GM21825 (cell line): ENCODE measurements at regions not wholly inside any gene's neighbourhood (a gene's known extent, or its start where the extent isn't known, plus 50 kb on each side); places are given as distances from the start of the nearest gene placed in this dataset.

Experiments used
- ATAC-seq: cut with Tn5 transposase; IDR thresholded peaks from one replicate; pipeline ENCODE4 v1.9.1; 2021; ENCODE audit warnings: mild to moderate bottlenecking, moderate library complexity; ENCODE audit not compliant: unreplicated experiment

DNA sequence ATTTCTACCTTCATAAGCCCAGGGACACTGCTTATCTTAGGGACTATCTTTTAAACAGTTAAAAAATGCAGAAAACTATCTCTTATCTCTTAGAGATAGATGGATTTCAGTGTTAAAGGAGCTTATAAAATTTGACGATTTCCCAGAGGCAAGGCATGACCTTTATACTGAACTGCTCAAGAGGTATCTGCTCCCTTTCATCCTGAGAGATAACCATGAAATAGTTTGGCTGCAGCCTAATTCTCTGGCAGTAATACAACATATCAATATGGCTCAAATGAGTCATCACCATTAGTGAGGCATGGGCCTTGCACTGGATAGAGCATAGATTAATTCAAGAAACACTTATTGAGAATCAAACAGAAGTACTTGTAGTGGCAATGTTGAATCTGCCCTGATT is 348.2 kb upstream of the GRIA3 start:
- no peak for ATAC-seq

DNA sequence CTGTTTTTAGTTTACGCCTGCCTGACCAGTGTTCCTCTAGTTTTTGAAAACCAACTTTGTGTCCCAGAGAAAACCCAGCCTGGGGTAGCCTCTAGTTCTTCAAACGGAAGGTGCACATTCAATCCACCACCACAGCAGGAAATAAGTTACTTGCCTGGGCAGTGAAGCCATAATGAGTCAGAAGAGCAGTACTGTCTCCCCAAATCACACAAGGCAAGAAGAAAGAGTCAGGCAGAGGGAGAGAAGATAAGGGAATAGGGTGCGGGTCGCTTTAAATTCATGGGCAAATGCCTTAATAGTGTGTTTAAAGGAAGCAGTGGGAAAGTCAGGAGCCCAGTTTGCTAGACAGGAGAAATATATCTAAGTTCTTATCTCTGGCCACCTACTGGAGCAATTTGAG is 333.8 kb upstream of the GRIA3 start:
- ATAC-seq = no peak

DNA sequence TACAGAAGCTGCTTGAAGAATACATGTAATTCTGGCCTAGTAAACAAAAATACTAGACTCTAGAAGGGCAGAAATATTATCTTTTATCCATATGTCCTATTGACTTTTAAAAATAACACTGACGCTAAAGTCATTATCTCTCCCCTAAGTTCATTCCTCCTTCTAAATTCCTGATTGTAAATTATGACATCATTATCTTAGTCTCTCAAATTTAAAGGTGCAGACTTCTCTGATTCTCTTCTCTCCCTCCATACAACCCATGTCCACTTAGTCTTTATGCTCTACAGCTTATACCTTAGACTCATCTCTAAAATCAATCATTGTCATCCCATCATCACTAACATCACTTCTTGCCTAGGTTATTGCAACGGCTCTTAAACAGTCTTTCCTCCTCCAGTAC is 327.9 kb upstream of the GRIA3 start:
- no peak for ATAC-seq

DNA sequence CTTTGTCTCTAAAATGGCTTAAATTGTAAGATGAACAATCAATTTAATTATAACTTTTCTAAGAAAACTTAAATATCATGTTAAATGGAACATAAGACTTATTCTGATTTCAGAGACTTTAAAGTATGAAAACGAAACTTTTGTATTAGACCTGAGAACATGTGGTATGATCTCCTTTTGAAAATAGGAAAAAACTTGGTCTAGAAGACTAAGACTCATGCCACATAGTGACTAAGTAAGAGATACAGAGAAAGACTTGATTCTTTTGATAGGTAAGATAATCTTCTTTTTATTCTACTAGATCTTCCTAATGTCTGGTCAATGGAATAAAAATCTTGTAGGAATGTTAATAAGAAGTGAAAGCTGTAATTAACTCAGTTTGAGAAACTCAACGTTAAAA is 326.3 kb upstream of the GRIA3 start:
- no peak for ATAC-seq

DNA sequence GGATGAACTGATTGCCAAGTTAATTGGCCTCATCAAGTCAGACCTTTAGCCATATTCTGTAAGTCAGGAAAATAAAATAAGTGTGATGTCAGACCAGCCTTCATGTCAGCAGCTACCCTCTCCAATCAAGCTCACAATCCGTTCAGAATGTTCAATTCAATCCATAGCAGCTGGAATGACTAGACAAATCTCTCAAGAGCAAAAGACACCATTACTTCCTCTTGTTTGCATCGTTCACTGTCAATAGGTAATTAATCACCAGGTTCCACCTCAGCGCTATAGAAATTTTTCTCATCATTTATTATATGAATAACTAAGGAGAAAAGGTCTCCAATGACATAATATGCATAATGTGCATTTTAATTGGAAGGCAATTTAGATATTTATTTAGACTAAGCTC is 321.0 kb upstream of the GRIA3 start:
- ATAC-seq = no peak

DNA sequence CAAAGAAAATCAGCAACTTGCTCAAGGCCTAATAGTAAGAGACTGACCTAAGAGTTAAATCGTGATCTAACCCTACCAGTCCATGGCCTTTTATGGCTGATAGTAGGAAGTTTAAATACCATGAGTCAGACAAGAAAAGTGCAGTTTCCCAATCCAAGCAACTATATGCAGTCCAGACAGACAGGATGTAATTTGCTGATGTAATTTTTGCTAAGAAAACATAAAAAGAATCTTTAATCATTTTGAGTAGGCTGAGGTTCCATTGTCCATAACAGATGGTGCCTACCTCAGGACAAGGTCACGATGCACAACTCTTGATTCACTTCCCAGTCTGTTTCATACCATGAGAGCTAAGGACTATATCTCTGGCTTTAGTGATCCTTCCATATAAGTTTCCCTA is 317.5 kb upstream of the GRIA3 start:
- ATAC-seq = no peak

DNA sequence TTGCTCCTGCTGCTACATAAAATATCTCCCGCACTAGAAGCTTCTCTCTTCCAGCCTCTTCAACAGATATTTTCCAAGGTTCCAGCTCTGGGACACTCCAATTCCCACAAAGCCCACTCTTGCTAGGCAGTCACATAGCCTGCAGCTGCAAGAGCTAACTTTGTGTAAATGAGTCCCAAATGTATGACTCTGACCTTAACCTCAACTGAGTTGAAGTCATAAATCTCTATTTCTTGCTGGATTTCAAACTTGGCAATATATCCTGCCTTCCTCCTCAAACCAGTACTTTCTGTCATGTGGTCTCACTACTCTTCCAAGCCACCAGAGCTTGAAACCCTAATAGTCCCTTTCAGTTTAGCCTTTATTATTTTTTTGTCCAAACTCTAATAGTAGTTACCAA is 315.4 kb upstream of the GRIA3 start:
- ATAC-seq = no peak

DNA sequence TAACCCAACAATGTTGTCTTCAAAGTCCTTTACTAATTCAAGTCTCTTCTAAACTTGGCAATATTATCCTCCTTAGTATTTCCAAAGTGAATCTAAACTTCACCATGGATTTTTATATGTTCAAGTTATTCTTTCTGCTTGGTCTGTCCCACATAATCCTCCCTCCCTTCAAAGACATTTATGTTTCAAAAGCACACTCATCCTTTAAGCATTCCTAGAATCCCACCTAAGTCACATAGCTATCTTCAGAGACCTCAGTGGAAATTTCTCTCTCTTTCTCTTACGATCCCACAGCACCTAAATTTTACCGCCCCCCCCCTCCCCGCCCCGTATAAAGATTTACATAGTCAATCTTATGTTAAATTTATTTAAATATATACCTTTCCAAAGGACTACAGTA is 314.9 kb upstream of the GRIA3 start:
- ATAC-seq = no peak

DNA sequence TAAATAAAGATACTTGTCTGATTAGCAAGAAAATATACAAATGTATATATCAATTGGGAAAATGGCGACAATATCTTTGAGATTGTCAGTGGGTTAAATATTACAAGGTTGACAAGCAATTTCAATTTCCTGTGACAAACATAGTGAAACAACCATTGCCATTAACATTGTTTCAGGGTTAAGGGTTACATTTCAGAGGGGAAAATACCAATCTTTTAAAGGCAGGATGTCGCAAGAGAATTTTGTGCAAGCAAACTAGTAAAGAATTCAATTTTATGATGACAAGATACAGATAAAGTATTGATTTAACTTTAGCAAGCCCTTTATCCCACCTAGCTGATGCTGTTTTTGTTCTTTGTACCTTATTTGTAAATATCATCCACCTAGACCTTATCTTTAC is 305.8 kb upstream of the GRIA3 start:
- ATAC-seq = no peak

DNA sequence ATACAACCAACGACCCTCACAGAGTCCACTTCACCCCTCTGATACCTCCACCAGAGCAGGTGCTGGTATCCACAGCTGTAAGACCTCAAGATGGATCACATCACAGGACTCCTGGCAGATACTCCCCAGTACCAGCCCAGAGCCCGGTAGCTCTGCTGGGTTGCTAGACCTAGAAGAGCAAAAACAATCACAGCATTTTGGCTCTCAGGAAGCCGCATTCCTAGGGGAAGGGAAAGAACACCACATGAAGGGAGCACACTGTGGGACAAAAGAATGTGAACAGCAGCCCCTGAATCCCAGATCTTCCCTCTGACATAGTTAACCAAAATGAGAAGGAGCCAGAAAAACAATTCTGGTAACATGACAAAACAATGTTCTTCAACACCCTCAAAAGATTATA is 303.1 kb upstream of the GRIA3 start:
- no peak for ATAC-seq

DNA sequence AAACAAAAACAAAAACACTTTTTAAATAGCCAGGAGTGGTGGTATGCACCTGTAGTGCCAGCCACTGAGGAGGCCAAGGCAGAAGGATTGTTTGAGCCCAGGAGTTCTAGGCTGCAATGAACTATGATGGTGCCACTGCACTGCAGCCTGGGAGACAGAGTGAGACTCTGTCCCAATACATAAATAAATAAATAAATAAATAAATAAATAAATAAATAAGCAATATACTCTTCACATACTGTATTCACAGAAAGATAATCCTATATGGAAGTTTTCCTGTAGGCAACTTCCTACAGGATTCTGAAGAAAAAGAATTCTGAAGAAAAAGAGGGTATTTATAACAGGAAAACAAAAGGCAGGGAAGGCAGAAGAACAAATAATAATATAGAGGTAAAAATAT is 293.3 kb upstream of the GRIA3 start:
- ATAC-seq = no peak

DNA sequence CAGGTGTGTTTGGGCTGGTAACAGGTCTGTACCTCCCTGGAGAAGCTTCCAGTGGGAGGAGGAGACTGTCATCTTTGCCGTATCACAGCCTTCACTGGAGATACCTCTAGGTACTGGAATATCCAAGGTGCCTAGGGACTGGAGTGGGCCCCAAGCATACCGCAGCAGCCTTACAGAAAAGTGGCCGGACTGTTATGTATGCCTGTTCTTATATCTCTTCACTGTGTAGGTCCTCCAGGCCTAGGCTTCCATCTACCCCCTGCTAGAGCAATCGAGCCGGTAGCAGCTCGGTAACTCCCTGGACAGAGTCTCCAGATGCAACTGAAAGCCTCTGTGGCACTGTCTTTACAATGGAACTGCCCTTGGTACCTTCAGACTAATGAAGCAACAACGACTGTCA is 277.4 kb upstream of the GRIA3 start:
- no peak for ATAC-seq

DNA sequence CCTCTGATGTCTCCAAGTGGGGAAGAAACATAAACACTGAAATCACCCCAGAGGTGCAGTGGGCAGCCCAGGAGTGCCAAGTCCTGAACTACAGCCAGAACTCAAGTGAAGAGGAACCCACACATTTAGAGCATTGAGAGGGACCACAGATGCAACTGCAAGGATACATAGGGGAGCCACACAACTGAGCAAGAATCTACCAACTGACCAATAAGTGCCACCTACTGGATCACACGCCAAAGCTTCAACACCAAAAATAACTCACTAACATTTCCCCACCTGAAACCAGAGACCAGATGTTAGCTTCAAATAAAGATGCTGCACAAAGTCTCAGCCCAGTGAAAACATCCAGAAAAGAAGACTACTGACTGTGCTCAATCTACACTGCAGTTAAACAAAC is 276.7 kb upstream of the GRIA3 start:
- no peak for ATAC-seq

DNA sequence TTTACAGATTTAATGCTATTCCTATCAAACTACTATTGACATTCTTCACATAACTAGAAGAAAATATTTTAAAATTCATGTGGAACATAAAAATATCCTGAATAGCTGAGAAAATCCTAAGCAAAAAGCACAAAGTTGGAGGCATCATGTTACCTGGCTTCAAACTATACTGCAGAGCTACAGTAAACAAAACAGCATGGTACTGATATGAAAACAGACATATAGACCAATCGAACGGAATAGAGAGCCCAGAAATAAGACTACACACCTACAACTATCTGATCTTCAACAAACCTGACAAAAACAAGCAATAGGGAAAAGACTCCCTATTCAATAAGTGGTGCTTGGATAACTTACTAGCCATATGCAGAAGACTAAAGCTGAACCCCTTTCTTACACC is 273.4 kb upstream of the GRIA3 start:
- no peak for ATAC-seq

DNA sequence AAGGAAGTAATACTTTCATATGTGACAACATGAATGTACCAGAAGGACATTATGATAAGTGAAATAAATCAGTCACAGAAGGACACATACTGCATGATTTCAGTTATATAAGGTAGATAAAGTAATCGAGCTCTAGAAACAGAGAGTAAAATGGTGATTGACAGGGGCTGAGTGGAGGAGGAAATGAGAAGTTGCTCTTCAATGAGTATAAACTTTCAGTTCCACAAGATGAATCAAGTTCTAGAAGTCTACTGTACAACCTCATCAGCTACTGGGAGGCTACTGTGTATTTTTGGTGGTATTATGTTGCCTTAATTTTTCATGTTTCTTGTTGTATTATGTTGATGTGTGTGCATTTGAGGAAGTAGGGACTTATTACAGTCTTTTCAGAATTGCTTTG is 270.9 kb upstream of the GRIA3 start:
- ATAC-seq = no peak

DNA sequence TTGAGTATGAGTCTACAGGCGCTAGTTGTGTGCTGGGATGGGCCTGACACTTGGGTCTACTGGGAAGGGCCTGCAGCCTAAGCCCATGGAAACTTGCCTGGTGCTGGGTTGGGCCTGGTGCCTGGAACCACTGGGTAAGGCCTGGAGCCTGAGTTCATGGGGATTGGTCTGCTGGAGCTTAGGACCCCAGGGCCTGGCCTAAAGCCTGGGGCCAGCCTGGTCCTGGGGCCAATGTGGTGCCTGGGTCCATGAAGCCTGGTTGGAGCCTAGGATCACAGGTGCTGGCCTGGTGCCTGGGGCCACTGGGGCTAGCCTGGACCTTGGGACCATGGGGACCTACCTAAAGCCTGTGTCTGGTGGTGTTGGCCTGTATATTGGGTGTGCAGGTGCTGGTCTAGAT is 270.3 kb upstream of the GRIA3 start:
- ATAC-seq = no peak

DNA sequence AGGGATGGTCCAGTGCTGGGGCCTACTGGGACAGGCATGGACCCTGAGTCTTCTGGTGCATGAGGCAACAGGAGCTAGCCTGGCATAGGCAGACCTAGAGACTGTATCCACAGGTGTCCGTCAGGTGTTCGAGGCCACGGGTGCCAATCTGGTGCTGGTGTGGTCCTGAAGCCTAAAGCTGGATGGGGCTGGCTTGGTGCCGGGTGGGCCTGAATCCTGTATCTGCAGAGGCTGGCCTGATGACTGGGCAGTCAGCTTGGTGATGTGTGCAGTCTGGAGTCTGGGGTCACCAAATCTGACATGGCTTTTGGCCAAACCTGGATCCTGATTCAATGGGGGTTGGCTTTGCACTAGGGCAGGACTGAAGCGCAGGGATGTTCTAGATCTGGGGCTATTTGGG is 269.8 kb upstream of the GRIA3 start:
- ATAC-seq = no peak

DNA sequence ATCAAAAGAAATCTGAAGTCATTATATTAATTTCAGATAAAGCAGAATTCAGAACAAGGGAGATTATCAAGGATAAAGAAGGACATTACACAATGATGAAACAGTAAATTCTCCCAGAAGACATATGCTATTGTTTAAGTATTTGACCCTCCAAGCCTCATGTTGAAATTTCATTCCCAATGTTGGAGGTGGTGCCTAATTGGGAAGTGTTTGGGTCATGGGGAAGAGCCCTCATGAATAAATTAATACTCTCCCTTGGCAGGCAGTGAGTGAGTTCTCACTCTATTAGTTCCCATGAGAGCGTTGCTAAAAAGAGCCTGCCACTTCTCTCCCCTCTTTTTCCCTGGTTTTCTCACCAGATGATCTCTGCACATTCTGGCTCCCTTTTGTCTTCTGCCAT is 249.9 kb upstream of the GRIA3 start:
- no peak for ATAC-seq

DNA sequence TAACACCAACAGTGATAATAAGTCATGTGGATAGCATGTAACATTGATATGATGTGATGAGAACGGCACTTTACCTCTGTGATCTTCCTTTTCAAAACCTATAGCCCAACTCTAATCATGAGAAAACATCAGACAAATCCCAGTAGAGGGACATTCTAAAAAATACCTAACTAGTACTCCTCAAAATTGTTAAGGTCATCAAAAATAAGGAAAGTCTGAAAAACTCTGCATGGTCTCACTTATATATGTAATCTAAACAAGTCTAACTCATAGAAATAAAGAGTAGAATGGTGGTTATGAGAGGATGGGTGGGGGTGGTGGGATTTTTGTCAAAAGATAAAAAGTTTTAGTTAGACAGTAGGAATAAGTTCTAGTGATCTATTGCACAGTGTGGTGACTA is 243.9 kb upstream of the GRIA3 start:
- no peak for ATAC-seq

DNA sequence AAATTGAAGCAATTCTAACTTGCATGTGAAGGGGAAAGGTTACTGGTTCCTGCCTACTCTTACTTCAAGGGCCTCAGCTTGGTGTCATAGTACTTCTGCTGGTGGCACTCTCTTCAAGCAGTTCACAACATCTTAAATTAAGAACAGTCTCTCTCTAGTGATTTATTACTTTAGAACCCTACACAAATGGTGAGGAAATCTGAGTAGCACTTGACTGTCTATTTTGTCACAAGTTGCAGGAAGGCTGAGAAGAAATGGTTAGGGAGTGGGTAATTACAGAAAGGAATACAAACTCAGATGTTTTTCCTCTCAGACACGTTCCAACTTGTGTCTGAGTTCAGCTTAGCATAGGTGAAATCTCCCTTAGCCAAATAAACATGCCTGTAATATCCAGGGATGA is 242.3 kb upstream of the GRIA3 start:
- no peak for ATAC-seq

DNA sequence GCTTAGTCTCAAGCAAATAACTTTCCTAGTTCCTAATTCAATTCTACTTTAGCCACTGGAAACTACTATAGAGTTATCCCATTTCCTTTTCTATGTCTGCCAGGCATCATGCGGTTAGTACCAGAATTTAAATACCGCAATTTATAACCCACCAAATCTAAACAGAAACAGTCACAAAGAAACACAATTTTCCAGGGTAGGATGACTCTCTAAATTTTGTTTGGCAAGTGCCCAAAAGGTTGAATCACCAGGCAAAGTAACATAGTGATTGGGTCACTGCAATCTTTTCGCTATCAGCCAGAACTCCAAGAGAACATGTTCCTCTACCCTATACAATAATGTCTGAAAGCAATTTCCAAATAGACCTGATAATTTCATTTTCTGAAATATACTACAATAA is 240.2 kb upstream of the GRIA3 start:
- ATAC-seq = no peak

DNA sequence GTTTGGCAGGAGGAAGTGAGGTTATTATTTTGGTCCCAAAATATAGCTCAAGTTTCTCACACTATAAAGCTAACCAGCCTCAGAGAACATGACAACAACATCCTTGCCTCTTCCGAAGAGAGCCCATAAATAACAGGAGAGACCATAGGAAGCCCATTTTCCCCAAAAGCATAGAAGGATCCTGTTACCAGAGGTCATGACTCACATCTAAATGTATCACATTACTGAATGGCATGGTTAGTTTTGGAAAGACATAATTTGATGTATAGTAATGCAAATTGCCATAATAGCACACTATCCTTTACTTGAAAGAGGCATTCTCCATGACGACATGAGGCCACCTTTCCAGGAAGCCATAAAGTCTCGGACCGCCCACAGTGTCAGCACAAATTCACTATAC is 238.8 kb upstream of the GRIA3 start:
- no peak for ATAC-seq

DNA sequence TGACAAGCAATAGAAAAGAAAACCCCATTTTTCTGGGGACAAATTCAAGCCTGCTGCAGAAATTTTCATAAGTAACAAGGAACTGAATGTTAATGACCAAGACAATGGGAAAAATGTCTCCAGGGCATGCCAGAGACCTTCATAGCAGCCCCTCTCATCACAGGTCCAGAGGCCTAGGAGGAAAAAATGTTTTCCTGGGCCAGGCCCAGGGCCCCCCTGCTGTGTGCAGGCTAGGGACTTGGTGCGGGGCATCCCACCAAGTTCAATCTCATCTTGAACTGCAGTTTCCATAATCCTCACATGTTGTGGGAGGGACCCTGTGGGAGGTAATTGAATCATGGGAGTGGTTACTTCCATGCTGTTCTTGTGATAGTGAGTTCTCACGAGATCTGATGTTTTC is 211.5 kb upstream of the GRIA3 start:
- no peak for ATAC-seq

DNA sequence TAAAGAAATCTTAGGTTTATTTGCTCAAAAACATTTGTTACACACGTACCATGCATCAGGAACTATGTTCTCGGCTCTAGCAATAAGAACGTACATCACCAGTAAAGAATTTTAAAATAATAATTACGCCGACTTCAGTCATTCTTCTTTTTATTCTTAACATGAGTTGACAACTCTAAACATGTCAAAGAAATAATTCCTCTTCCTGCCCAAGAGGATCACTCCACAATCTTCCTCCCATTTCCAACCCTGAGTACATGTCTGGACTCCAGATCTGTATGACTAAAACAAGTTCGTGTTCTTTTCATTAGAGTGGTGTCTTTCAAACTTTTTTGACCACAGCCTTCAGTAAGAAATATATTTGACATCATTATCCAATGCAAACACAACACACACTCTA is 201.6 kb upstream of the GRIA3 start:
- ATAC-seq = no peak
